ENCODE measurements at regions not wholly inside any gene's neighbourhood (a gene's known extent, or its start where the extent isn't known, plus 50 kb on each side); places are given as distances from the start of the nearest gene placed in this dataset.

GRCh38 chr1:193513032-193513431 lies 326.6 kb upstream of the B3GALT2 start:
- Histone ChIP-seq H3K36me3 (ENCODE audit: insufficient read depth, low read length) (no peaks in the 10 kb centered on the region), H3K79me2 (ENCODE audit: insufficient read depth, low read length) (no peaks in the 10 kb centered on the region), H3F3A (ENCODE audit: low read depth) (no peaks in the 10 kb centered on the region), H3K9me2 (replicated peaks; ENCODE audit: low read depth, low read length) (no peaks in the 10 kb centered on the region), H3K27me3 (ENCODE audit: insufficient read depth, low read length, poor library complexity, severe bottlenecking) (no peaks in the 10 kb centered on the region), H3K9ac (ENCODE audit: low read depth, low read length, poor library complexity, severe bottlenecking) (no peak overlapping the region), H3K4me3 (ENCODE audit: low read length, poor library complexity, severe bottlenecking) (no peak overlapping the region), H3K4me2 (ENCODE audit: low read depth, low read length, poor library complexity, severe bottlenecking) (no peak overlapping the region), H4K20me1 (ENCODE audit: insufficient read depth, low read length, poor library complexity, severe bottlenecking) (no peaks in the 10 kb centered on the region), H3K9me3 (ENCODE audit: insufficient read depth, low read depth, low read length) (no peaks in the 10 kb centered on the region), H2AFZ (ENCODE audit: low read length) (no peak overlapping the region), H3K4me1 (ENCODE audit: insufficient read depth, low read length, poor library complexity, severe bottlenecking) (no peaks in the 10 kb centered on the region)
- TF ChIP-seq EZH2phosphoT487 (IDR thresholded peaks at IDR 0.05; ENCODE audit: borderline replicate concordance): no peak
- TF ChIP-seq CTCF (conservative IDR thresholded peaks at IDR 0.05; ENCODE audit: low read length): no peak

- Histone ChIP-seq H3K79me2 (ENCODE audit: insufficient read depth, low read length) (no peaks in the 10 kb centered on the region), H3K9ac (ENCODE audit: low read depth, low read length, poor library complexity, severe bottlenecking) (no peak overlapping the region), H3K9me2 (replicated peaks; ENCODE audit: low read depth, low read length) (no peaks in the 10 kb centered on the region), H4K20me1 (ENCODE audit: insufficient read depth, low read length, poor library complexity, severe bottlenecking) (no peaks in the 10 kb centered on the region), H3K4me2 (ENCODE audit: low read depth, low read length, poor library complexity, severe bottlenecking) (no peak overlapping the region), H3K9me3 (ENCODE audit: insufficient read depth, low read depth, low read length) (no peaks in the 10 kb centered on the region), H3K36me3 (ENCODE audit: insufficient read depth, low read length) (no peaks in the 10 kb centered on the region), H3K4me1 (ENCODE audit: insufficient read depth, low read length, poor library complexity, severe bottlenecking) (no peaks in the 10 kb centered on the region), H3F3A (ENCODE audit: low read depth) (no peaks in the 10 kb centered on the region), H3K4me3 (ENCODE audit: low read length, poor library complexity, severe bottlenecking) (no peak overlapping the region), H3K27me3 (ENCODE audit: insufficient read depth, low read length, poor library complexity, severe bottlenecking) (no peaks in the 10 kb centered on the region), H2AFZ (ENCODE audit: low read length) (no peak overlapping the region)
- TF ChIP-seq EZH2phosphoT487 (IDR thresholded peaks at IDR 0.05; ENCODE audit: borderline replicate concordance): no peak
- TF ChIP-seq CTCF (conservative IDR thresholded peaks at IDR 0.05; ENCODE audit: low read length): no peak
These were observed 318.5 kb upstream of the B3GALT2 start for GRCh38 chr1:193504920-193505319.

- no peak overlapping the region for H3K4me3 ChIP-seq (ENCODE audit: low read length, poor library complexity, severe bottlenecking)
- H3K9me2 ChIP-seq (replicated peaks; ENCODE audit: low read depth, low read length): no peaks in the 10 kb centered on the region
- no peaks in the 10 kb centered on the region for H3K4me1 ChIP-seq (ENCODE audit: insufficient read depth, low read length, poor library complexity, severe bottlenecking)
- no peak overlapping the region for H2AFZ ChIP-seq (ENCODE audit: low read length)
- H3K27me3 ChIP-seq (ENCODE audit: insufficient read depth, low read length, poor library complexity, severe bottlenecking): no peaks in the 10 kb centered on the region
- no peaks in the 10 kb centered on the region for H3F3A ChIP-seq (ENCODE audit: low read depth)
- H3K36me3 ChIP-seq (ENCODE audit: insufficient read depth, low read length): no peaks in the 10 kb centered on the region
- no peak overlapping the region for H3K9ac ChIP-seq (ENCODE audit: low read depth, low read length, poor library complexity, severe bottlenecking)
- H3K9me3 ChIP-seq (ENCODE audit: insufficient read depth, low read depth, low read length): no peaks in the 10 kb centered on the region
- H3K79me2 ChIP-seq (ENCODE audit: insufficient read depth, low read length): no peaks in the 10 kb centered on the region
- H4K20me1 ChIP-seq (ENCODE audit: insufficient read depth, low read length, poor library complexity, severe bottlenecking): no peaks in the 10 kb centered on the region
- H3K4me2 ChIP-seq (ENCODE audit: low read depth, low read length, poor library complexity, severe bottlenecking): no peak overlapping the region
- no peak for TF ChIP-seq EZH2phosphoT487 (IDR thresholded peaks at IDR 0.05; ENCODE audit: borderline replicate concordance)
- TF ChIP-seq CTCF (conservative IDR thresholded peaks at IDR 0.05; ENCODE audit: low read length): no peak
These were observed 311.8 kb upstream of the B3GALT2 start for GRCh38 chr1:193498088-193498655.

All from Loucy (cell line).